ENCODE measurements at regions not wholly inside any gene's neighbourhood (a gene's known extent, or its start where the extent isn't known, plus 50 kb on each side); places are given as distances from the start of the nearest gene placed in this dataset.

GRCh38 chr14:26032348-26032747, 565.5 kb downstream of the NOVA1 start:
- no peak overlapping the region for H3T11ph ChIP-seq (ENCODE audit: low read length)
- no peak overlapping the region for H4K91ac ChIP-seq (ENCODE audit: insufficient read length, low read depth, low read length)
- H3K27me3 ChIP-seq (ENCODE audit: insufficient read depth, low read length), result no peaks in the 10 kb centered on the region
- no peak for DNase-seq
- no peaks in the 10 kb centered on the region for H3K9me3 ChIP-seq (ENCODE audit: control insufficient read depth, low read depth, low read length)
- no peak overlapping the region for H2BK5ac ChIP-seq (ENCODE audit: insufficient read length, low read length)
- H3K4ac ChIP-seq (ENCODE audit: low read depth, low read length), result no peak overlapping the region
- H3K27ac Mint-ChIP-seq, result no peak overlapping the region
- no peak for TF ChIP-seq CTCF (conservative IDR thresholded peaks at IDR 0.05)
- H3K4me1 Mint-ChIP-seq, result peaks cover 11 to 15% of the 10 kb centered on the region in 2 experiments
- no peak overlapping the region for H2BK15ac ChIP-seq (ENCODE audit: low read depth, low read length)
- no peak overlapping the region for H3K56ac ChIP-seq (ENCODE audit: insufficient read length, low read depth, low read length)
- no peaks in the 10 kb centered on the region for H3K79me1 ChIP-seq (ENCODE audit: insufficient read depth, low read depth, low read length, poor library complexity, severe bottlenecking)
- H3K36me3 Mint-ChIP-seq (ENCODE audit: insufficient read depth in 1 of 3, low read depth in 3 of 3), result no peaks in the 10 kb centered on the region; a peak in 1 of 7 replicates
- no peak overlapping the region for H3K9ac ChIP-seq (ENCODE audit: extremely low read depth, insufficient read length, low read length)
- H4K20me1 ChIP-seq (ENCODE audit: control insufficient read depth, insufficient read depth, insufficient read length), result no peaks in the 10 kb centered on the region
- H3K4me3 Mint-ChIP-seq, result no peak overlapping the region
- H3K27ac ChIP-seq (ENCODE audit: insufficient read length, low read depth, low read length), result no peak overlapping the region
- no peak overlapping the region for H3K18ac ChIP-seq (ENCODE audit: insufficient read length, low read depth, low read length)
- no peak overlapping the region for H4K8ac ChIP-seq (replicated peaks; ENCODE audit: insufficient read length, low read depth, low read length)
- no peak overlapping the region for H2AK5ac ChIP-seq (ENCODE audit: insufficient read length, low read length)
- no peak overlapping the region for H3K23ac ChIP-seq (ENCODE audit: insufficient read length, low read depth, low read length)
- H3K23me2 ChIP-seq (ENCODE audit: insufficient read length, low read depth, low read length, poor library complexity, severe bottlenecking), result no peaks in the 10 kb centered on the region
- H2BK12ac ChIP-seq (ENCODE audit: insufficient read length, low read depth, low read length), result no peak overlapping the region
- H3K4me1 ChIP-seq (ENCODE audit: insufficient read depth, low read length), result no peaks in the 10 kb centered on the region
- H3K27me3 Mint-ChIP-seq (ENCODE audit: low read depth), result no peaks in the 10 kb centered on the region
- H2AFZ ChIP-seq (ENCODE audit: low read length), result no peak overlapping the region
- no peak overlapping the region for H2BK20ac ChIP-seq (ENCODE audit: low read depth, low read length, poor library complexity, severe bottlenecking)
- H4K5ac ChIP-seq (ENCODE audit: insufficient read length, low read depth, low read length), result no peak overlapping the region
- H3K9me3 Mint-ChIP-seq, result no peaks in the 10 kb centered on the region
- H2BK120ac ChIP-seq (ENCODE audit: low read depth, low read length, poor library complexity, severe bottlenecking), result no peak overlapping the region
- H3K4me2 ChIP-seq (ENCODE audit: insufficient read depth, insufficient read length, low read length), result no peak overlapping the region
- H3K79me2 ChIP-seq (ENCODE audit: insufficient read depth, low read length), result no peaks in the 10 kb centered on the region
- H3K14ac ChIP-seq (ENCODE audit: insufficient read depth, low read length), result no peak overlapping the region

All from H9 (cell line).